CD8-positive, alpha-beta memory T cell (primary cell): ENCODE measurements at regions not wholly inside any gene's neighbourhood (a gene's known extent, or its start where the extent isn't known, plus 50 kb on each side); places are given as distances from the start of the nearest gene placed in this dataset.
"Not testable (repeated sequence)": the region's sequence is repeated elsewhere in the genome, so short reads cannot be mapped to it uniquely, and the experiment has no call there.

Experiments
- CTCF ChIA-PET: fragments of 350-600 bp; sonication (Branson Sonifier 250); formaldehyde crosslinking; loops from one replicate; lab custom pipeline; 2021; ENCODE audit warnings: antibody characterized with exemption; lab: Charles Lee
- POLR2A ChIA-PET: fragments of 350-600 bp; sonication (Branson Sonifier 250); formaldehyde crosslinking; loops from one replicate; lab custom pipeline; 2021; ENCODE audit warnings: antibody characterized with exemption; lab: Charles Lee
- DNase-seq, 5 donors: peaks; one replicate each; pipeline versions ENCODE4 v3.0.0 to v3.0.0-alpha.2; 2020 to 2022; ENCODE audit warnings: mixed read lengths in 1 of 5
- H3K27ac ChIP-seq: one replicate; pipeline ENCODE4 v1.7.0; 2013; ENCODE audit warnings: low read depth, mild to moderate bottlenecking, low read length, moderate library complexity
- H3K27me3 ChIP-seq: 2 replicates; pipeline ENCODE4 v1.7.0; 2013; ENCODE audit warnings: low read length, mild to moderate bottlenecking; ENCODE audit not compliant: insufficient read depth, poor library complexity, severe bottlenecking
- H3K36me3 ChIP-seq: 2 replicates; pipeline ENCODE4 v1.7.0; 2013; ENCODE audit warnings: mild to moderate bottlenecking, low read length, moderate library complexity; ENCODE audit not compliant: insufficient read depth
- H3K4me1 ChIP-seq: 2 replicates; pipeline ENCODE4 v1.7.0; 2013; ENCODE audit warnings: mild to moderate bottlenecking, low read length, moderate library complexity; ENCODE audit not compliant: insufficient read depth
- H3K4me3 ChIP-seq: 2 replicates; pipeline ENCODE4 v1.7.0; 2013; ENCODE audit warnings: mild to moderate bottlenecking, low read length
- H3K9me3 ChIP-seq: 2 replicates; pipeline ENCODE4 v1.7.0; 2013; ENCODE audit warnings: mild to moderate bottlenecking, low read length
- H3K27ac Mint-ChIP-seq, 8 donors: one replicate each; pipeline ENCODE4 v1.8.0; 2020 to 2021; ENCODE audit warnings: mixed read lengths in 8 of 8, mild to moderate bottlenecking in 6 of 8, inconsistent platforms in 3 of 8, moderate library complexity in 3 of 8
- H3K27me3 Mint-ChIP-seq, 2 donors: one replicate each; pipeline ENCODE4 v1.8.0; 2020 to 2021; ENCODE audit warnings: mixed read lengths in 2 of 2, mild to moderate bottlenecking in 1 of 2, moderate library complexity in 1 of 2
- H3K36me3 Mint-ChIP-seq, 3 donors: one replicate each; pipeline ENCODE4 v1.8.0; 2020 to 2021; ENCODE audit warnings: mixed read lengths in 3 of 3, inconsistent platforms in 1 of 3, mild to moderate bottlenecking in 1 of 3
- H3K4me1 Mint-ChIP-seq, 3 donors: one replicate each; pipeline ENCODE4 v1.8.0; 2020 to 2021; ENCODE audit warnings: mixed read lengths in 3 of 3, inconsistent platforms in 1 of 3, mild to moderate bottlenecking in 1 of 3
- H3K4me3 Mint-ChIP-seq, 7 donors: one replicate each; pipeline ENCODE4 v1.8.0; 2020 to 2021; ENCODE audit warnings: mixed read lengths in 7 of 7, mild to moderate bottlenecking in 6 of 7, moderate library complexity in 4 of 7, inconsistent platforms in 2 of 7
- H3K9me3 Mint-ChIP-seq, 5 donors: one replicate each; pipeline ENCODE4 v1.8.0; 2020 to 2022; ENCODE audit warnings: mixed read lengths in 5 of 5, mild to moderate bottlenecking in 3 of 5, moderate library complexity in 2 of 5, inconsistent platforms in 1 of 5

- H3K4me1 Mint-ChIP-seq, POLR2A ChIA-PET, H3K27me3 Mint-ChIP-seq, H3K36me3 ChIP-seq, H3K27me3 ChIP-seq, H3K27ac ChIP-seq, H3K4me3 Mint-ChIP-seq, H3K9me3 Mint-ChIP-seq, H3K9me3 ChIP-seq, DNase-seq, H3K4me1 ChIP-seq, H3K27ac Mint-ChIP-seq, H3K36me3 Mint-ChIP-seq, CTCF ChIA-PET, H3K4me3 ChIP-seq: not testable (repeated sequence)
These were observed 239.6 kb downstream of the ZNF37A start for GRCh38 chr10:38333699-38334098.

GRCh38 chr10:38350645-38351044, 256.5 kb downstream of the ZNF37A start:
- H3K36me3 Mint-ChIP-seq, H3K27me3 ChIP-seq, H3K27ac Mint-ChIP-seq, H3K9me3 ChIP-seq, H3K27ac ChIP-seq, H3K4me1 Mint-ChIP-seq, POLR2A ChIA-PET, DNase-seq, H3K36me3 ChIP-seq, H3K9me3 Mint-ChIP-seq, H3K4me3 ChIP-seq, CTCF ChIA-PET, H3K4me3 Mint-ChIP-seq, H3K4me1 ChIP-seq: not testable (repeated sequence)
- H3K27me3 Mint-ChIP-seq = peaks cover 7 to 33% of the 10 kb centered on the region in 2 donors

- H3K27me3 ChIP-seq, H3K9me3 Mint-ChIP-seq, CTCF ChIA-PET, H3K27me3 Mint-ChIP-seq, H3K4me1 ChIP-seq, POLR2A ChIA-PET, H3K9me3 ChIP-seq, H3K36me3 ChIP-seq, H3K4me3 ChIP-seq, H3K27ac ChIP-seq, DNase-seq: not testable (repeated sequence)
- H3K4me1 Mint-ChIP-seq = peaks cover 5 to 22% (median 9%) of the 10 kb centered on the region in 3 donors
- peak overlapping the region in 1 of 7 donors; percentile 23 for H3K4me3 Mint-ChIP-seq
- peaks cover 0 to 12% (median 0%) of the 10 kb centered on the region in 3 donors for H3K36me3 Mint-ChIP-seq
- H3K27ac Mint-ChIP-seq = peak overlapping the region in 3 of 8 donors; percentile 40 to 90 (median 68)
These were observed 260.3 kb downstream of the ZNF37A start for GRCh38 chr10:38354410-38354809.

GRCh38 chr10:38355911-38356526, 261.9 kb downstream of the ZNF37A start:
- peak; percentile 69 to 91 (median 82) for DNase-seq
- Mint-ChIP-seq H3K4me1 (peaks cover 12 to 30% (median 13%) of the 10 kb centered on the region in 3 donors), H3K36me3 (peaks cover 0 to 21% (median 0%) of the 10 kb centered on the region in 3 donors), H3K27ac (peak overlapping the region; percentile 95 to 99 (median 98)), H3K4me3 (peak overlapping the region; percentile 91 to 97 (median 94))
- POLR2A ChIA-PET, CTCF ChIA-PET, H3K36me3 ChIP-seq, H3K9me3 Mint-ChIP-seq, H3K4me1 ChIP-seq, H3K27me3 ChIP-seq, H3K27me3 Mint-ChIP-seq, H3K9me3 ChIP-seq: not testable (repeated sequence)
- H3K27ac ChIP-seq = peak overlapping the region; percentile 65
- peak overlapping the region; percentile 54 for H3K4me3 ChIP-seq

GRCh38 chr10:38356527-38356926, 262.4 kb downstream of the ZNF37A start:
- H3K4me1 ChIP-seq, H3K9me3 ChIP-seq, POLR2A ChIA-PET, H3K36me3 ChIP-seq, CTCF ChIA-PET, H3K27me3 ChIP-seq, H3K9me3 Mint-ChIP-seq, H3K27me3 Mint-ChIP-seq: not testable (repeated sequence)
- Mint-ChIP-seq H3K4me3 (peak overlapping the region; percentile 91 to 97 (median 94)), H3K4me1 (peaks cover 13 to 35% (median 14%) of the 10 kb centered on the region in 3 donors), H3K27ac (peak overlapping the region; percentile 95 to 99 (median 98)), H3K36me3 (peaks cover 0 to 26% (median 1%) of the 10 kb centered on the region in 3 donors)
- peak in 1 of 5 donors; percentile 9 for DNase-seq
- Histone ChIP-seq H3K4me3 (peak overlapping the region; percentile 39), H3K27ac (peak overlapping the region; percentile 65)

GRCh38 chr10:38362514-38362913, 268.4 kb downstream of the ZNF37A start:
- H3K27ac ChIP-seq, CTCF ChIA-PET, H3K36me3 ChIP-seq, H3K9me3 ChIP-seq, H3K9me3 Mint-ChIP-seq, H3K27me3 Mint-ChIP-seq, H3K4me3 Mint-ChIP-seq, H3K27me3 ChIP-seq, DNase-seq, H3K4me3 ChIP-seq, H3K4me1 ChIP-seq, POLR2A ChIA-PET: not testable (repeated sequence)
- Mint-ChIP-seq H3K4me1 (peaks cover 14 to 45% (median 22%) of the 10 kb centered on the region in 3 donors), H3K36me3 (peaks cover 0 to 76% (median 14%) of the 10 kb centered on the region in 3 donors), H3K27ac (peak overlapping the region in 2 of 8 donors; percentile 1 to 62)

- Mint-ChIP-seq H3K4me1 (peaks cover 10 to 34% (median 17%) of the 10 kb centered on the region in 3 donors), H3K36me3 (peaks cover 0 to 80% (median 14%) of the 10 kb centered on the region in 3 donors), H3K27ac (peak overlapping the region in 1 of 8 donors; percentile 45)
- H3K27ac ChIP-seq, H3K4me3 Mint-ChIP-seq, H3K9me3 Mint-ChIP-seq, CTCF ChIA-PET, H3K4me3 ChIP-seq, H3K27me3 ChIP-seq, H3K4me1 ChIP-seq, H3K36me3 ChIP-seq, POLR2A ChIA-PET, H3K27me3 Mint-ChIP-seq, DNase-seq, H3K9me3 ChIP-seq: not testable (repeated sequence)
These were observed 269.9 kb downstream of the ZNF37A start for GRCh38 chr10:38364073-38364472.

GRCh38 chr10:38365917-38366316, 271.8 kb downstream of the ZNF37A start:
- peaks cover 8 to 24% (median 9%) of the 10 kb centered on the region in 3 donors for H3K4me1 Mint-ChIP-seq
- POLR2A ChIA-PET, H3K4me3 ChIP-seq, H3K27ac ChIP-seq, H3K36me3 ChIP-seq, H3K27me3 ChIP-seq, H3K4me3 Mint-ChIP-seq, H3K9me3 Mint-ChIP-seq, H3K4me1 ChIP-seq, H3K27me3 Mint-ChIP-seq, H3K9me3 ChIP-seq, CTCF ChIA-PET: not testable (repeated sequence)
- peak overlapping the region in 3 of 8 donors; percentile 15 to 35 (median 17) for H3K27ac Mint-ChIP-seq
- peaks cover 0 to 86% (median 14%) of the 10 kb centered on the region in 3 donors for H3K36me3 Mint-ChIP-seq
- peak in 2 of 5 donors; percentile 6 to 16 for DNase-seq
